Heart right ventricle (tissue), 16 donors: ENCODE measurements at regions not wholly inside any gene's neighbourhood (a gene's known extent, or its start where the extent isn't known, plus 50 kb on each side); places are given as distances from the start of the nearest gene placed in this dataset.

Experiments used
- ATAC-seq, 8 donors: fragments of 200-7000 bp; cut with Tn5 transposase; one replicate each; pipeline ENCODE4 v1.9.1; 2020; ENCODE audit warnings: mild to moderate bottlenecking in 8 of 8, moderate library complexity in 8 of 8, moderate number of reproducible peaks in 1 of 8
- DNase-seq, 2 donors: peaks; one replicate each; pipeline ENCODE4 v3.0.0-alpha.2; 2020
- H3K27ac ChIP-seq, 10 donors: fragments of 200-600 bp; sonication (generic) in 2 of 10; one replicate each; pipeline versions ENCODE4 v1.5.0 to v1.8.0; 2020 to 2022; ENCODE audit warnings: mild to moderate bottlenecking in 3 of 10
- H3K27me3 ChIP-seq, 7 donors: fragments of 200-600 bp; one replicate each; pipeline ENCODE4 v1.8.0; 2021 to 2022; ENCODE audit warnings: mild to moderate bottlenecking in 2 of 7
- H3K36me3 ChIP-seq, 9 donors: fragments of 200-600 bp; sonication (generic) in 1 of 9; one replicate each; pipeline versions ENCODE4 v1.5.0 to v1.8.0; 2020 to 2022; ENCODE audit warnings: mild to moderate bottlenecking in 2 of 9
- H3K4me1 ChIP-seq, 9 donors: fragments of 200-600 bp; sonication (generic) in 1 of 9; one replicate each; pipeline versions ENCODE4 v1.5.0 to v1.8.0; 2020 to 2022; ENCODE audit warnings: mild to moderate bottlenecking in 4 of 9
- H3K4me3 ChIP-seq, 10 donors: fragments of 200-600 bp; sonication (generic) in 2 of 10; one replicate each; pipeline versions ENCODE4 v1.5.0 to v1.8.0; 2020 to 2022; ENCODE audit warnings: mild to moderate bottlenecking in 7 of 10, moderate library complexity in 2 of 10
- H3K9me3 ChIP-seq, 11 donors: fragments of 200-600 bp in 10 of 11; sonication (generic) in 2 of 11; one replicate each; pipeline versions ENCODE4 v1.5.0 to v1.8.0; 2013 to 2022; ENCODE audit warnings: mild to moderate bottlenecking in 2 of 11, control low read depth in 1 of 11, moderate library complexity in 1 of 11
- CTCF ChIP-seq, 9 donors: fragments of 200-600 bp; sonication (generic) in 2 of 9; IDR thresholded peaks; one replicate each; pipeline versions ENCODE4 v1.5.0 to v1.8.0; 2021 to 2022; ENCODE audit warnings: antibody characterized with exemption in 9 of 9, mild to moderate bottlenecking in 5 of 9, moderate library complexity in 1 of 9
- WGBS, 2 donors: extraction: QIAGEN DNeasy Blood & Tissue Kit; methylation state at CpG; one replicate each; pipeline ENCODE4 v1.1.7; 2013; ENCODE audit warnings: inconsistent platforms in 1 of 2; 5-methylcytosine and 5-hydroxymethylcytosine counted together
- intact Hi-C, 10 donors: fragments of 100-400 bp; cut with DNase I; formaldehyde crosslinking; loops; one replicate each; pipeline versions ENCODE4 v1.11.1 to v1.14.2; 2022
- donor health status: Arrhythmogenic right ventricular cardiomyopathy.
- donor health status: ischemic (EF 13 %, LVEDD 7.1; RV severe dilation, severe dysfunction).
- donor health status: healthy with polysubstance abuse.
- donor health status: DM: no; HTN: yes; CAD: no.
- donor health status: DM: no; HTN: no; CAD: no.
- donor health status: ischemic (EF 25% LVEDD 6.9; RV normal size, moderate dysfunction).
- donor health status: ischemic (EF 25% LVEDD 5.7; RV mildly dilated, moderate dysfunction).
- donor health status: healthy.
- donor health status: DM: yes; HTN: yes; CAD: no.
- donor health status: Ischemic cardiomyopathy.
- donor health status: ischemic (EF 35%, LVEDD 5.7; RV mildly dilated, moderate dysfunction).
- donor health status: nonischemic (EF 11% LVEDD 7.7; RV severe dilation, severe dysfunction).
- donor health status: DM: yes; HTN: yes; CAD: no.
- donor health status: PGD.
- donor health status: ischemic (EF 29% LVEDD 5.4; RV normal size, mild dysfunction).
- donor health status: nonischemic (EF 23%, LVEDD 6.1; RV moderate dilation, normal function).

DNA sequence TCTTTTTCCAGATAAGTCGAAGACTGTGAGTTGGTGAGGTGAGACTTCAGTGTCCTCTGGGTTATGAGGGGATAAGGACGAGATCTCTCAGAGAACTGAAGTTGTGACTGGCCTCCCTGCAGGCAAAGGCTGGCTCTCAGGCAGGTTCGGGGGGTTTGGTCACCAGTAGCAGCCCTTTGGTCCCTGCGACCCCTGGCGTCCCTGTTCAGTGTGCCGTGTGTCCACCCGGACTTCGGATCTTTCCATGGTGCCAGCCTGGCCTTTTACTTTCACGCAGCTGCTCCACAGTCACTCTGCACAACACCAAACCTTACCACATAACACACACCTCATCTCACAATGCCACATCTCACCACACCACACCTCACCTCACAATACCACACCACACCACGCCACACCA lies 131.9 kb downstream of the ERMARD start:
- ATAC-seq (no peak), DNase-seq (no peak)
- TF ChIP-seq CTCF (IDR thresholded peaks at IDR 0.05), result no peak
- H3K27ac ChIP-seq, result no peak overlapping the region
- intact Hi-C loops, result no loop called here
- H3K9me3 ChIP-seq, result peaks cover 0 to 4% (median 0%) of the 10 kb centered on the region in 11 donors
- no peaks in the 10 kb centered on the region for H3K4me1 ChIP-seq
- no peaks in the 10 kb centered on the region for H3K36me3 ChIP-seq
- H3K4me3 ChIP-seq, result no peak overlapping the region
- H3K27me3 ChIP-seq, result peaks cover 0 to 18% (median 4%) of the 10 kb centered on the region in 7 donors
- 87 to 88% methylated on average over 10 of the region's 10 CpGs for WGBS, 2 donors

DNA sequence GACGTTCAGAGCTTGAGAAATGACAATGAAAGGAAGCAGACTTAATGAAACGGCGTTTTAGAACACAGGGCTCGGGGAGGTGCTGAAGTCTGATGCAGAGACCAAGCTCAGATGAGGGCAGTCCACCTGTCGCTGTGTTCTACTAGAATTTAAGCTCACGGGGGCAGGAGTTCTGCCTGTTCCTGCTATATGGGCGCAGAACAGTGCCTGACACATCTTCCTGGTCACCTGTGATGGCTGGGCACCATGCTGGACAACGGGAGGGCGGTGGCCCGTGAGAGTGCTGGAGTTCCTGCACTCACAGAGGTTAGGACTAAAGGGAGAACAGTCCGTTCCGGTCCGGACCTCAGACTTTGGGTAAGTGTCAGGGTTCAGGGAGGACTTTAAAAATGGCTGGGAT lies 130.6 kb downstream of the ERMARD start:
- no peak for TF ChIP-seq CTCF (IDR thresholded peaks at IDR 0.05)
- no peaks in the 10 kb centered on the region for H3K4me1 ChIP-seq
- 81 to 88% methylated on average over 13 of the region's 13 CpGs for WGBS, 2 donors
- no peak for DNase-seq
- no peak overlapping the region for H3K4me3 ChIP-seq
- no peak for ATAC-seq
- no peaks in the 10 kb centered on the region for H3K36me3 ChIP-seq
- no peak overlapping the region for H3K27ac ChIP-seq
- H3K27me3 ChIP-seq, result peaks cover 0 to 13% (median 4%) of the 10 kb centered on the region in 7 donors
- intact Hi-C loops, result no loop called here
- H3K9me3 ChIP-seq, result peaks cover 0 to 4% (median 0%) of the 10 kb centered on the region in 11 donors

DNA sequence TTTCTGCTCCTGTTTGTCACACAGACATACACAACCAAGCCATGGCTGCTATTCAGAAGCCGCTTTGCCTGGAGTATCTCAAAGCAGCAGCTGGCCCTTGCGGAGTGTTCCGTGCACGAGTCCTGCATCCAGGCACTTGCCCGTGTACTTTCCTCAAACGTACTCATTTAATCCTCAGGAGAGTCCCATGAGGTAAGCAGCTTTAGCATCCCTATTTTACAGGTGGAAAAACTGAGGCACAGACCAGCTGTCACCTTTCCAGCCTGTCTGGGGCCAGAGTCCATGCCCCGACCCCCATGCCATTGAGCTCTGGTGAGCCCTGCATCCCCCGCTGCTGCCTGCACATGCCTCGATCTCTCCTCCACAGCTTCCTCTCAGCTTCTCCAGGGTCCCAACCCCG lies 130.0 kb downstream of the ERMARD start:
- intact Hi-C loops, result no loop called here
- ATAC-seq (no peak), DNase-seq (no peak)
- H3K27ac ChIP-seq, result no peak overlapping the region
- H3K36me3 ChIP-seq, result no peaks in the 10 kb centered on the region
- no peaks in the 10 kb centered on the region for H3K4me1 ChIP-seq
- 84 to 86% methylated on average over 10 of the region's 10 CpGs for WGBS, 2 donors
- no peak for TF ChIP-seq CTCF (IDR thresholded peaks at IDR 0.05)
- no peak overlapping the region for H3K4me3 ChIP-seq
- peaks cover 0 to 13% (median 4%) of the 10 kb centered on the region in 7 donors for H3K27me3 ChIP-seq
- H3K9me3 ChIP-seq, result peaks cover 0 to 4% (median 0%) of the 10 kb centered on the region in 11 donors

DNA sequence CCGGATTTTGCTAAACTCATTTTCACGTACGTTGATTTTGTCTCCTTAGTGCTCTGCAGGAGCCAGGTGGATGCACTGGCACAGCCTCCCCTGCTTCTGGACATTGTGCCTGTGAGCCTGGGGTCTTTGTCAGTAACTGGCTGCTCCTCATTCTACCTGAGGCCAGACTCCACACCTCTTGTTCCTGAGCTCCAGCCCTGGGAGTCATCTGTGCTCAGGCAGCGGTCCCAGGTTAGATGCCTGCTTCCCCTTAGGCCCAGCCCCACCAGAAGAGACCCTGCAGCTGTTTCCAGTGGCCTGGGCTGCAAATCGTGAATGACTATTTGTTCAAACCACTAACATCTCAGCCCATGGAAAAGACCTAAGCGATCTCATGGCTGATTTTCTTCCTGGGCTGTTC lies 129.1 kb downstream of the ERMARD start:
- H3K4me1 ChIP-seq, result no peaks in the 10 kb centered on the region
- no peaks in the 10 kb centered on the region for H3K36me3 ChIP-seq
- peaks cover 0 to 13% (median 4%) of the 10 kb centered on the region in 7 donors for H3K27me3 ChIP-seq
- WGBS, 2 donors, result 86 to 87% methylated on average over 6 of the region's 6 CpGs
- DNase-seq (no peak), ATAC-seq (no peak)
- intact Hi-C loops, result no loop called here
- H3K9me3 ChIP-seq, result peaks cover 0 to 8% (median under 1%) of the 10 kb centered on the region in 11 donors
- TF ChIP-seq CTCF (IDR thresholded peaks at IDR 0.05), result no peak
- no peak overlapping the region for H3K27ac ChIP-seq
- no peak overlapping the region for H3K4me3 ChIP-seq
